ENCODE measurements at regions not wholly inside any gene's neighbourhood (a gene's known extent, or its start where the extent isn't known, plus 50 kb on each side); places are given as distances from the start of the nearest gene placed in this dataset.

DNA sequence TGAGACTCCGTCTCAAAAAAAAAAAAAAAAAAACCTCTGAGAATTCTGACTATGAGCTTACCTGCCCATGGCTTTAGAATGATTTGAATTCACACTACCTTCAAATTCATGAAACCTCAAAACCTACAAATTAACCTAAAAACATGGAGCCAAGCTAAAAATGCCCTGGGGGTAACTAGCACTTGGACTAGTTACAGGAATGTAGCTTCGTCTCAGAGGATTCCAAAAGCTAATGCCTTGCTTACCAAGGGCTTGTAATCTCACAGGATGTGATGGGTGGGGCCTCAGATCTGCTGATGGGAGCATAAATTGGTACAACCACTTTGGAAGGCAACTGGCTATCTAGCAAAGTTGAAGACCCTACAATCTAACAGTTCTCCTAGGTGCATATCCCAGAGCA is 79.4 kb upstream of the SPRY1 start:
- no peaks in the 10 kb centered on the region for H3K27me3 Mint-ChIP-seq (ENCODE audit: low read depth)
- peaks cover 24% of the 10 kb centered on the region for H3K9me3 Mint-ChIP-seq
- no peak for DNase-seq (ENCODE audit: low spot score in 2 of 2, unreplicated experiment in 2 of 2)
- H3K4me3 Mint-ChIP-seq, result no peak overlapping the region
- no peak overlapping the region for H3K27ac Mint-ChIP-seq
- H3K36me3 Mint-ChIP-seq, result peaks cover 19% of the 10 kb centered on the region
- H3K4me1 Mint-ChIP-seq, result peaks cover 10% of the 10 kb centered on the region
- TF ChIP-seq, protein P1, sequence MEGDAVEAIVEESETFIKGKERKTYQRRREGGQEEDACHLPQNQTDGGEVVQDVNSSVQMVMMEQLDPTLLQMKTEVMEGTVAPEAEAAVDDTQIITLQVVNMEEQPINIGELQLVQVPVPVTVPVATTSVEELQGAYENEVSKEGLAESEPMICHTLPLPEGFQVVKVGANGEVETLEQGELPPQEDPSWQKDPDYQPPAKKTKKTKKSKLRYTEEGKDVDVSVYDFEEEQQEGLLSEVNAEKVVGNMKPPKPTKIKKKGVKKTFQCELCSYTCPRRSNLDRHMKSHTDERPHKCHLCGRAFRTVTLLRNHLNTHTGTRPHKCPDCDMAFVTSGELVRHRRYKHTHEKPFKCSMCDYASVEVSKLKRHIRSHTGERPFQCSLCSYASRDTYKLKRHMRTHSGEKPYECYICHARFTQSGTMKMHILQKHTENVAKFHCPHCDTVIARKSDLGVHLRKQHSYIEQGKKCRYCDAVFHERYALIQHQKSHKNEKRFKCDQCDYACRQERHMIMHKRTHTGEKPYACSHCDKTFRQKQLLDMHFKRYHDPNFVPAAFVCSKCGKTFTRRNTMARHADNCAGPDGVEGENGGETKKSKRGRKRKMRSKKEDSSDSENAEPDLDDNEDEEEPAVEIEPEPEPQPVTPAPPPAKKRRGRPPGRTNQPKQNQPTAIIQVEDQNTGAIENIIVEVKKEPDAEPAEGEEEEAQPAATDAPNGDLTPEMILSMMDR (IDR thresholded peaks at IDR 0.05; ENCODE audit: unreplicated experiment), result no peak

DNA sequence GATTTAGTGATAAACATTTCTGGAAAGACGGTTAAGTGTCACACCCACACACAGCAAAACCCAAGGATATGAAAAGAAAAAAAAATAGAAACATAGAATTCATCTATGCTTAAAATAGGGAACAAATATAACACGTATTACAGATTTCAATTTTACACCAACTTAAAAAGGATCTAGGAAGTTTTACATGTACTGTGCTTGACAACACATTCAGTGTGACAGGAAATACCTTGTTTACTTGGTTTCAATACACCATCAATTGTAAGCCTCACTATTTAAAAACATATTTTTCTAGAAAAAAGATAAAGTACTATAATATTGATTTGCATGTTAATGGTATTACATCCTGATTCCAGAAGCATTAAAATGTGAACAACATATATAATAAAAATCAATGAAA is 77.0 kb upstream of the SPRY1 start:
- Mint-ChIP-seq H3K9me3 (peaks cover 39% of the 10 kb centered on the region), H3K27ac (no peak overlapping the region), H3K36me3 (peaks cover 23% of the 10 kb centered on the region), H3K4me1 (no peaks in the 10 kb centered on the region), H3K4me3 (no peak overlapping the region), H3K27me3 (ENCODE audit: low read depth) (no peaks in the 10 kb centered on the region)
- DNase-seq (ENCODE audit: low spot score in 2 of 2, unreplicated experiment in 2 of 2), result no peak
- TF ChIP-seq, protein P1 (IDR thresholded peaks at IDR 0.05; ENCODE audit: unreplicated experiment), result no peak

DNA sequence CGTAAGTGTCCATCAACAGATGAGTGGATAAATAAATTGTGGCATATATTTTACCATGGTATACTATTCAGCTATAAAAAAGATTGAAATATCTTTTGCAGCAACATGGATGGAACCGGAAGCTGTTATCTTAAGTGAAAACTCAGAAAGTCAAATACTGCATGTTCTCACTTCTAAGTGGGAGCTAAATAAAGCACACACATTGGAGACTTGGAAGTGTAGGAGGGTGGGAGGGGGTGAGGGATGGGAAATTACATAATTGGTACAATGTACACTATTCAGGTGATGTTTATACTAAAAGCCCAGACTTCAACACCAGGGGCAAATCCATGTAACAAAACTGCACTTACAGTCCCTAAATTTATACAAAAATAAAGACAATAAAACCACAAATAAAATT is 72.6 kb upstream of the SPRY1 start:
- H3K9me3 Mint-ChIP-seq, result peaks cover 52% of the 10 kb centered on the region

DNA sequence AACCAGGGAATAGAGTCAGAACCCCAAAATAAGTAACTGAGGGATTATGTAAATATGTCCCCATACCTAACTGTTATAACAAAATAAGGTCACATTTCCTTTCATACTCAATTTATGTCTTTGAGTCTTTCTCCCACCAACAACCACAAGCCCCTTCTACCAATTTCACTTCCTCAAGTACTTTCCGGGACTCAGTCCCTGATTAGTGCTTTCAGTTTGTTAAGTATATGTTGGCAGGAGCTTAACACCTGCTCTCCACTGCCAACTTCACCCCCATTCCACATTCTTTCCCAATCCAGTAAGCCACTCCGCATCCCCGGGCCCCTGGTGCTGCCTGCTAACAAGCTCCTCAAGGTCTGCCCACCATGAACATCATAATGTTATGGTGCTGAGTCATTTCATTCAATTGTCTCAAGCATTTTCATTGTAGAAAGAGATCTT is 71.3 kb upstream of the SPRY1 start:
- Mint-ChIP-seq H3K27me3 (ENCODE audit: low read depth) (no peaks in the 10 kb centered on the region), H3K4me3 (no peak overlapping the region), H3K9me3 (peaks cover 53% of the 10 kb centered on the region), H3K36me3 (peaks cover 21% of the 10 kb centered on the region), H3K4me1 (no peaks in the 10 kb centered on the region), H3K27ac (no peak overlapping the region)
- TF ChIP-seq, protein P1 (IDR thresholded peaks at IDR 0.05; ENCODE audit: unreplicated experiment), result no peak
- no peak for DNase-seq (ENCODE audit: low spot score in 2 of 2, unreplicated experiment in 2 of 2)

More for the DNA sequence above, 72.6 kb upstream of the SPRY1 start:
- Mint-ChIP-seq H3K27ac (no peak overlapping the region), H3K27me3 (ENCODE audit: low read depth) (no peaks in the 10 kb centered on the region), H3K4me1 (no peaks in the 10 kb centered on the region), H3K36me3 (peaks cover 17% of the 10 kb centered on the region), H3K4me3 (no peak overlapping the region)
- TF ChIP-seq, protein P1 (IDR thresholded peaks at IDR 0.05; ENCODE audit: unreplicated experiment), result no peak
- no peak for DNase-seq (ENCODE audit: low spot score in 2 of 2, unreplicated experiment in 2 of 2)

DNA sequence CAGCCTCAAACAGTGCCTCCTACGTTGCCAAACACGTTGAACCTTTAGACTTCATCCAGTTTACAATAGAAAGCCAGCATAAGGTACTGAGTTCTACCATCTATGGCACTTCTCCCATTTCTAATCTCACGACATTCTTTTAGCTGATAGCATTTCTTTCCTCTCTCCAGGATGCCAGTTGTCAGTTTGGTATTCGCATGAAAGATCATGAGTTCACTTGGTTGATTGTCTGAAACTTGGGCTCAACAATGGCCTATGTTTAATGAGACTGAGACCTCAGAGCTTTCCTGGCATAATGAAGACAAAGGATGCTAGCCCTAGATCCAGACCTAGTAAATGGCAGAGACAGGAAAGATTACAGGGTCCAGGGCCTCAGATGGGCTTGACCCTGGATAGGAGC is 69.2 kb upstream of the SPRY1 start:
- Mint-ChIP-seq H3K4me1 (no peaks in the 10 kb centered on the region), H3K27ac (no peak overlapping the region), H3K27me3 (ENCODE audit: low read depth) (no peaks in the 10 kb centered on the region), H3K9me3 (peaks cover 44% of the 10 kb centered on the region), H3K36me3 (peaks cover 12% of the 10 kb centered on the region), H3K4me3 (no peak overlapping the region)
- TF ChIP-seq, protein P1 (IDR thresholded peaks at IDR 0.05; ENCODE audit: unreplicated experiment), result no peak
- DNase-seq (ENCODE audit: low spot score in 2 of 2, unreplicated experiment in 2 of 2), result no peak

DNA sequence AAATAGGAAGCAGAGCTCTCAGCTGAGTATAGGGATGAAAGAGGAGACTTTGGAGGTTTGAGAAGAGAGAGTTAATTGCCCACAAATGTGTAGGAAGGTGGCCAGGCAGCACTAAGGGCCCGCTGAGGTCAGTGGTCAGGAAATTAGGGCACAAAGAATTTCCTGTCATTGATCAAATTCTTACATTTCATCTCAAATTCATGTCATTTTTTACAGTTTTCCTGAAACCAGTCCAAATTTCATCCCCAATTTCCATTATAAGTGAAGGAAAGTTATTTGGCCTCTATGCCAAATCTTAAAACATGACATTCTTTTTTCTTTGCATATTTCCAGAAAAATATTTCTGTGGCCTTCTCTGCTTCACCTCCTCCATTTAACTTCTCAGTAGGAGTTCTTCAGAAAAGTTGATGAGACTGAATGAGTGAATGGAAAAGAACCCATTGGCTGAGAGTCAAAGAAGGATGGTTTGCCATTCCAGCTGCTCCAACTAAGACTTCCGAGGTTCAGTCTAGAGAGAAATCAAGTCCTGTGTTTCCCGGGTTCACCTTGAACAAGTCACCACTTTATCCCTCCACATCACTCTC is 68.7 kb upstream of the SPRY1 start:
- H3K4me3 Mint-ChIP-seq, result no peak overlapping the region
- peaks cover 9% of the 10 kb centered on the region for H3K36me3 Mint-ChIP-seq
- no peak overlapping the region for H3K27ac Mint-ChIP-seq
- no peaks in the 10 kb centered on the region for H3K27me3 Mint-ChIP-seq (ENCODE audit: low read depth)
- H3K9me3 Mint-ChIP-seq, result peaks cover 47% of the 10 kb centered on the region
- no peak for DNase-seq (ENCODE audit: low spot score in 2 of 2, unreplicated experiment in 2 of 2)
- TF ChIP-seq, protein P1 (IDR thresholded peaks at IDR 0.05; ENCODE audit: unreplicated experiment), result no peak
- H3K4me1 Mint-ChIP-seq, result no peaks in the 10 kb centered on the region

All from mesothelial cell of epicardium (in vitro differentiated cells).